Vagina (tissue), 2 donors: ENCODE measurements at regions not wholly inside any gene's neighbourhood (a gene's known extent, or its start where the extent isn't known, plus 50 kb on each side); places are given as distances from the start of the nearest gene placed in this dataset.

ENCODE experiments used
- POLR2A ChIP-seq, 2 donors: fragments of 450-650 bp; IDR thresholded peaks; one replicate each; pipeline ENCODE4 v1.6.1; 2017; ENCODE audit warnings: antibody characterized with exemption in 2 of 2, mild to moderate bottlenecking in 2 of 2, moderate library complexity in 2 of 2
- TF ChIP-seq, protein P1 (sequence below), 3 experiments: fragments of 450-650 bp in 2 of 3; fragments of 200-600 bp in 1 of 3; sonication (generic) in 1 of 3; IDR thresholded peaks; one replicate each; pipeline ENCODE4 v1.5.1; 2017 to 2019; ENCODE audit warnings: antibody characterized with exemption in 3 of 3, mild to moderate bottlenecking in 2 of 3, moderate library complexity in 2 of 3

DNA sequence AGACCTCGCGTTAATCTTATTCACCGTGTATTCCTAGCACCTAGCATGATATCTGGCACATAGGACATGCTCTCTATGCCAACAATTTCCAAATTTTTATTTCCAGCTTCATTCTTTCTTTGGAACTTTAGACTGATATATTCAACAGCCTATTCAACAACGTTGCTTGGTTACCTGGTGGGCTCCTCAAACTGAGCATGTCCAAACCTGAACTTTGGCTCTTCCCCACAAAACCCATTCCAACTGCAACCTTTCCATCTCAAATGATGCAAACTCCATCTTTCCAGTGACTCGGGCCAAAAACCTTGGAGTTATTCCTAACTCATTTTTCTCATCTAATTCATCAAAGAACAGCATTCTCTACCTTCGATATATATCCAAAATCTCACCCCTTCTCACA is 525.2 kb downstream of the AGTPBP1 start:
- TF ChIP-seq, protein P1, sequence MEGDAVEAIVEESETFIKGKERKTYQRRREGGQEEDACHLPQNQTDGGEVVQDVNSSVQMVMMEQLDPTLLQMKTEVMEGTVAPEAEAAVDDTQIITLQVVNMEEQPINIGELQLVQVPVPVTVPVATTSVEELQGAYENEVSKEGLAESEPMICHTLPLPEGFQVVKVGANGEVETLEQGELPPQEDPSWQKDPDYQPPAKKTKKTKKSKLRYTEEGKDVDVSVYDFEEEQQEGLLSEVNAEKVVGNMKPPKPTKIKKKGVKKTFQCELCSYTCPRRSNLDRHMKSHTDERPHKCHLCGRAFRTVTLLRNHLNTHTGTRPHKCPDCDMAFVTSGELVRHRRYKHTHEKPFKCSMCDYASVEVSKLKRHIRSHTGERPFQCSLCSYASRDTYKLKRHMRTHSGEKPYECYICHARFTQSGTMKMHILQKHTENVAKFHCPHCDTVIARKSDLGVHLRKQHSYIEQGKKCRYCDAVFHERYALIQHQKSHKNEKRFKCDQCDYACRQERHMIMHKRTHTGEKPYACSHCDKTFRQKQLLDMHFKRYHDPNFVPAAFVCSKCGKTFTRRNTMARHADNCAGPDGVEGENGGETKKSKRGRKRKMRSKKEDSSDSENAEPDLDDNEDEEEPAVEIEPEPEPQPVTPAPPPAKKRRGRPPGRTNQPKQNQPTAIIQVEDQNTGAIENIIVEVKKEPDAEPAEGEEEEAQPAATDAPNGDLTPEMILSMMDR (IDR thresholded peaks at IDR 0.05): no peak
- TF ChIP-seq POLR2A (IDR thresholded peaks at IDR 0.05): no peak
